GM23338 (cell line): ENCODE measurements at regions not wholly inside any gene's neighbourhood (a gene's known extent, or its start where the extent isn't known, plus 50 kb on each side); places are given as distances from the start of the nearest gene placed in this dataset.

ENCODE experiments used
- ATAC-seq: fragments of 200-7000 bp; cut with Tn5 transposase; 3 replicates; pipeline ENCODE4 v1.9.1; 2020
- DNase-seq: peaks from one replicate; pipeline ENCODE4 v3.0.0-alpha.2; 2015; ENCODE audit warnings: low spot score
- H2AFZ ChIP-seq: fragments of 200-600 bp; sonication (generic); 2 replicates; pipeline ENCODE4 v1.8.0; 2016; ENCODE audit warnings: antibody characterized with exemption, mild to moderate bottlenecking, moderate library complexity
- H3F3A ChIP-seq: fragments of 200-600 bp; sonication (generic); replicated peaks from 2 replicates; pipeline ENCODE4 v1.8.0; 2017; ENCODE audit warnings: antibody characterized with exemption, mixed run types, low read depth
- H3K27ac ChIP-seq: fragments of 200-600 bp; sonication (generic); 2 replicates; pipeline ENCODE4 v1.6.1; 2016; ENCODE audit warnings: low read depth
- H3K27me3 ChIP-seq: fragments of 200-600 bp; sonication (generic); 2 replicates; pipeline ENCODE4 v1.8.0; 2016; ENCODE audit warnings: mild to moderate bottlenecking, mixed run types, moderate library complexity; ENCODE audit not compliant: insufficient read depth
- H3K36me3 ChIP-seq: fragments of 200-600 bp; sonication (generic); 2 replicates; pipeline ENCODE4 v1.8.0; 2016; ENCODE audit warnings: mild to moderate bottlenecking; ENCODE audit not compliant: insufficient read depth
- H3K4me1 ChIP-seq: fragments of 200-600 bp; sonication (generic); 2 replicates; pipeline ENCODE4 v1.8.0; 2016; ENCODE audit warnings: mild to moderate bottlenecking, moderate library complexity; ENCODE audit not compliant: insufficient read depth
- H3K4me2 ChIP-seq: fragments of 200-600 bp; sonication (generic); 2 replicates; pipeline ENCODE4 v1.7.1; 2017; ENCODE audit warnings: mixed run types
- H3K4me3 ChIP-seq: fragments of 200-600 bp; sonication (generic); 2 replicates; pipeline ENCODE4 v1.6.1; 2016; ENCODE audit warnings: mixed run types
- H3K79me2 ChIP-seq: fragments of 200-600 bp; sonication (generic); replicated peaks from 2 replicates; pipeline ENCODE4 v1.8.0; 2017; ENCODE audit warnings: mild to moderate bottlenecking; ENCODE audit not compliant: insufficient read depth
- H3K9me2 ChIP-seq: fragments of 200-600 bp; sonication (generic); 2 replicates; pipeline ENCODE4 v1.8.0; 2017; ENCODE audit not compliant: insufficient read depth
- H4K20me1 ChIP-seq: fragments of 200-600 bp; sonication (generic); replicated peaks from 2 replicates; pipeline ENCODE4 v1.8.0; 2017; ENCODE audit warnings: mild to moderate bottlenecking; ENCODE audit not compliant: insufficient read depth
- H3K27ac Mint-ChIP-seq: 2 replicates; pipeline ENCODE4 v1.8.0; 2020; ENCODE audit warnings: inconsistent platforms, mild to moderate bottlenecking, moderate library complexity, mixed read lengths
- H3K27me3 Mint-ChIP-seq: 3 replicates; pipeline ENCODE4 v1.8.0; 2022; ENCODE audit warnings: low read depth, mild to moderate bottlenecking, moderate library complexity, mixed read lengths, inconsistent platforms; ENCODE audit not compliant: insufficient read depth, poor library complexity
- H3K36me3 Mint-ChIP-seq: 3 replicates; pipeline ENCODE4 v1.8.0; 2021; ENCODE audit warnings: low read depth, mild to moderate bottlenecking, inconsistent platforms, moderate library complexity, mixed read lengths
- H3K4me1 Mint-ChIP-seq: 3 replicates; pipeline ENCODE4 v1.8.0; 2020; ENCODE audit warnings: mild to moderate bottlenecking, inconsistent platforms, mixed read lengths
- H3K4me3 Mint-ChIP-seq: 3 replicates; pipeline ENCODE4 v1.8.0; 2021; ENCODE audit warnings: moderate library complexity, mild to moderate bottlenecking, inconsistent platforms, mixed read lengths
- H3K9me3 Mint-ChIP-seq: 3 replicates; pipeline ENCODE4 v1.8.0; 2020; ENCODE audit warnings: moderate library complexity, mild to moderate bottlenecking, inconsistent platforms, mixed read lengths
- ETS1 ChIP-seq: IDR thresholded peaks from 2 replicates; pipeline ENCODE4 v1.6.1; 2016; ENCODE audit warnings: antibody characterized with exemption
- EZH2 ChIP-seq: fragments of 200-600 bp; sonication (generic); IDR thresholded peaks from one replicate; pipeline ENCODE4 v1.8.0; 2017; ENCODE audit warnings: antibody characterized with exemption, mild to moderate bottlenecking, low read depth; ENCODE audit not compliant: unreplicated experiment
- EZH2phosphoT487 ChIP-seq: fragments of 200-600 bp; sonication (generic); IDR thresholded peaks from one replicate; pipeline ENCODE4 v1.8.1; 2018; ENCODE audit warnings: antibody characterized with exemption; ENCODE audit not compliant: unreplicated experiment
- JUNB ChIP-seq: IDR thresholded peaks from one replicate; pipeline ENCODE4 v1.6.1; 2016; ENCODE audit warnings: antibody characterized with exemption; ENCODE audit not compliant: unreplicated experiment
- NANOG ChIP-seq: IDR thresholded peaks from 2 replicates; pipeline ENCODE4 v1.6.1; 2016; ENCODE audit warnings: antibody characterized with exemption, borderline replicate concordance
- STAT1 ChIP-seq: IDR thresholded peaks from one replicate; pipeline ENCODE4 v1.6.1; 2016; ENCODE audit warnings: antibody characterized with exemption; ENCODE audit not compliant: unreplicated experiment
- ZNF114 ChIP-seq: fragments of 250-450 bp; sonication (Bioruptor Pico); IDR thresholded peaks from 2 replicates; pipeline ENCODE4 v1.5.0; 2020; ENCODE audit warnings: mild to moderate bottlenecking, moderate library complexity
- ZNF331 ChIP-seq: fragments of 250-450 bp; sonication (Bioruptor Pico); IDR thresholded peaks from 2 replicates; pipeline ENCODE4 v1.5.0; 2020; ENCODE audit warnings: low read depth, mild to moderate bottlenecking, moderate library complexity
- ZNF462 ChIP-seq: fragments of 250-450 bp; sonication (Bioruptor Pico); IDR thresholded peaks from 2 replicates; pipeline ENCODE4 v1.5.0; 2020; ENCODE audit warnings: mild to moderate bottlenecking, moderate library complexity

- TF ChIP-seq ZNF462 (CRISPR knock-in tag) = no peak
- no peak for TF ChIP-seq ZNF114 (CRISPR knock-in tag)
- no peak for TF ChIP-seq EZH2phosphoT487
- no peak for TF ChIP-seq NANOG
- no peak for TF ChIP-seq ZNF331 (CRISPR knock-in tag)
- no peak for TF ChIP-seq EZH2
Observed at GRCh38 chr3:170752571-170753155, 117.3 kb downstream of the RPL22L1 start (continued).

DNA sequence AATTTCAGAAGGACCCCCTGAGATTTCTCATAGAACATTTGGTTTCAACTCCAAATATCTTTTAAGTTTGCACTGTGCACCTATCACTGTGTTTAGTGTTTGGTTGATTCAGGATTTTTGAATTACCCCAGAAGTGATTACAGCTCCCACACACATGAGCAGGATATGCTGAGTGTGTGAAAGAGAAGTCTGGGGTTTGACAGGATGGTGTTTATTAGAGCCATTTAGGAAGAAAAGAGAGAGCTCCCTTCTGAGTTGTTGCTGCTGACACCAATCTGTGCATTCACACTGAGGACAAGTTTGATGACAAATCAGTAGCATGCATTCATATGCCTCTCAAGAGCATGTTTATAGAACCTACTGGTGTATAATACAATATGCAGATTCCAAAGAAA lies 118.1 kb downstream of the RPL22L1 start:
- Histone ChIP-seq H3K27me3 (no peaks in the 10 kb centered on the region), H2AFZ (no peak overlapping the region), H3K36me3 (no peaks in the 10 kb centered on the region), H3F3A (no peaks in the 10 kb centered on the region), H3K79me2 (no peaks in the 10 kb centered on the region), H3K4me1 (no peaks in the 10 kb centered on the region), H3K9me2 (peaks cover 10% of the 10 kb centered on the region; the same call in 1 of the 2 replicates), H4K20me1 (no peaks in the 10 kb centered on the region), H3K27ac (no peak overlapping the region), H3K4me2 (no peak overlapping the region), H3K4me3 (no peak overlapping the region)
- Mint-ChIP-seq H3K36me3 (no peaks in the 10 kb centered on the region; the same call in 1 of the 3 replicates), H3K27me3 (no peaks in the 10 kb centered on the region), H3K4me1 (no peaks in the 10 kb centered on the region), H3K4me3 (no peak overlapping the region), H3K9me3 (no peaks in the 10 kb centered on the region; the same call in 2 of the 3 replicates), H3K27ac (no peak overlapping the region)
- ATAC-seq (no peak), DNase-seq (no peak)
- no peak for TF ChIP-seq ZNF462 (CRISPR knock-in tag)
- no peak for TF ChIP-seq EZH2
- no peak for TF ChIP-seq STAT1
- no peak for TF ChIP-seq JUNB
- TF ChIP-seq ETS1 = no peak
